T-cell (primary cell): ENCODE measurements at regions not wholly inside any gene's neighbourhood (a gene's known extent, or its start where the extent isn't known, plus 50 kb on each side); places are given as distances from the start of the nearest gene placed in this dataset.

Experiments
- ATAC-seq, 4 experiments: fragments of 200-7000 bp in 3 of 4; fragments of 150-1000 bp in 1 of 4; cut with Tn5 transposase; replicated peaks in 1 of 4; 1 replicate in 3 of 4; 2 replicates in 1 of 4; pipeline ENCODE4 v1.10.0; 2021; ENCODE audit warnings: moderate library complexity in 3 of 4, mild to moderate bottlenecking in 2 of 4, moderate number of reproducible peaks in 1 of 4
- CTCF ChIA-PET, 2 donors: fragments of 300-600 bp; sonication (Branson Sonifier 250); formaldehyde crosslinking; loops; one replicate each; lab custom pipeline; 2022; ENCODE audit warnings: antibody characterized with exemption in 2 of 2; lab: Charles Lee
- POLR2A ChIA-PET, 2 donors: fragments of 300-600 bp; sonication (Branson Sonifier 250); formaldehyde crosslinking; loops; one replicate each; lab custom pipeline; 2022; ENCODE audit warnings: antibody characterized with exemption in 2 of 2; lab: Charles Lee
- DNase-seq, 35 experiments: peaks; one replicate each; pipeline versions ENCODE4 v3.0.0 to v3.0.0-alpha.2; 2013 to 2023
- H3K27ac ChIP-seq: one replicate; pipeline ENCODE4 v1.5.1; 2013; ENCODE audit warnings: low read length
- H3K27me3 ChIP-seq, 2 experiments: replicated peaks in 1 of 2; 1 replicate in 1 of 2; 2 replicates in 1 of 2; pipeline versions ENCODE4 v1.6.1 to v1.7.0; 2013; ENCODE audit warnings: low read length in 1 of 2, mixed read lengths in 1 of 2; ENCODE audit not compliant: control insufficient read depth in 2 of 2, insufficient read depth in 2 of 2; ENCODE audit errors: extremely low read depth in 1 of 2
- H3K36me3 ChIP-seq, 2 donors: 1 replicate in 1 of 2; 2 replicates in 1 of 2; pipeline versions ENCODE4 v1.6.1 to v1.7.0; 2013; ENCODE audit warnings: low read length in 1 of 2; ENCODE audit not compliant: control insufficient read depth in 2 of 2, insufficient read depth in 1 of 2; ENCODE audit errors: extremely low read depth in 1 of 2
- H3K4me1 ChIP-seq, 2 experiments: 1 replicate in 1 of 2; 2 replicates in 1 of 2; pipeline versions ENCODE4 v1.6.1 to v1.7.0; 2013; ENCODE audit warnings: low read length in 2 of 2, mixed read lengths in 1 of 2; ENCODE audit not compliant: insufficient read depth in 2 of 2, control insufficient read depth in 1 of 2; ENCODE audit errors: extremely low read depth in 1 of 2
- H3K4me3 ChIP-seq, 2 donors: 1 replicate in 1 of 2; 2 replicates in 1 of 2; pipeline versions ENCODE4 v1.5.1 to v1.7.0; 2013; ENCODE audit warnings: mild to moderate bottlenecking in 2 of 2, low read length in 1 of 2, moderate library complexity in 1 of 2; ENCODE audit not compliant: control insufficient read depth in 1 of 2; ENCODE audit errors: extremely low read depth in 1 of 2
- H3K9me3 ChIP-seq: 2 replicates; pipeline ENCODE4 v1.7.0; 2013
- H3K27ac Mint-ChIP-seq, 2 donors: one replicate each; pipeline ENCODE4 v1.8.0; 2020 to 2021; ENCODE audit warnings: mild to moderate bottlenecking in 2 of 2, mixed read lengths in 2 of 2
- H3K27me3 Mint-ChIP-seq, 2 donors: one replicate each; pipeline ENCODE4 v1.8.0; 2021 to 2022; ENCODE audit warnings: mixed read lengths in 2 of 2
- H3K36me3 Mint-ChIP-seq: one replicate; pipeline ENCODE4 v1.8.0; 2021; ENCODE audit warnings: mixed read lengths
- H3K4me1 Mint-ChIP-seq, 3 donors: one replicate each; pipeline ENCODE4 v1.8.0; 2020 to 2022; ENCODE audit warnings: mixed read lengths in 3 of 3, mild to moderate bottlenecking in 1 of 3
- H3K4me3 Mint-ChIP-seq, 3 donors: one replicate each; pipeline ENCODE4 v1.8.0; 2020 to 2022; ENCODE audit warnings: mild to moderate bottlenecking in 3 of 3, mixed read lengths in 3 of 3, moderate library complexity in 3 of 3
- H3K9me3 Mint-ChIP-seq, 3 donors: one replicate each; pipeline ENCODE4 v1.8.0; 2020 to 2022; ENCODE audit warnings: mixed read lengths in 3 of 3
- WGBS: methylation state at CpG from one replicate; pipeline ENCODE4 v1.1.5; 2013; ENCODE audit warnings: missing lambda C conversion rate; ENCODE audit not compliant: insufficient coverage; 5-methylcytosine and 5-hydroxymethylcytosine counted together

- no peaks in the 10 kb centered on the region for H3K9me3 ChIP-seq
- no peak for ATAC-seq
- WGBS, result no CpG with 5 or more reads among the region's 2 CpGs
- no peak overlapping the region for H3K4me3 ChIP-seq
- Mint-ChIP-seq H3K36me3 (no peaks in the 10 kb centered on the region), H3K9me3 (peaks cover 5 to 14% (median 9%) of the 10 kb centered on the region in 3 donors), H3K27me3 (peaks cover 29 to 36% of the 10 kb centered on the region in 2 donors), H3K4me3 (no peak overlapping the region), H3K27ac (no peak overlapping the region), H3K4me1 (no peaks in the 10 kb centered on the region)
- CTCF ChIA-PET, result no interaction called here
- H3K36me3 ChIP-seq, result no peaks in the 10 kb centered on the region
- H3K4me1 ChIP-seq, result no peaks in the 10 kb centered on the region
- no peak overlapping the region for H3K27ac ChIP-seq
- no peak for DNase-seq
- POLR2A ChIA-PET, result no interaction called here
- H3K27me3 ChIP-seq, result peaks cover 0 to 15% of the 10 kb centered on the region in 2 experiments
Observed at GRCh38 chr11:120041625-120042024, 96.3 kb downstream of the TRIM29 start.

- POLR2A ChIA-PET, result no interaction called here
Observed at GRCh38 chr11:120040151-120040840, 97.6 kb downstream of the TRIM29 start.

DNA sequence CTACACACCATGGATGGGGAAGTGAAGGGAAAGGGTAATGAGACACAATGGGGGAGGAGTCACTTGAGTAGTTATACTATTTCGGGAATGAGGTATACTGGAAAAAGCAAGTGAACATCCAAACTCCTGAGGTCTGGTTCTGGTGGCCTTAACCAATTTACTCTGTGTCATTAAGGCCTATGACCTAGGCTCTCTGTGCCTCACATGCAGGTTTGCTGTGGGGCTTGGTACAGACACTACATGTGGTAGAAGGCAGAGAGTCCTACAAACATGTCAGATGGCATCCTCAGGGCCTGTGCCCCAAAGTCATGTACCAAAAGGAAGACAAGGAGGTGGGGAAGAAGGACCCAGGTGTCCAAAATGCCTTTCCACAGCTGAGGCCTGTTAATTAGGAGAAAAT, 98.9 kb downstream of the TRIM29 start:
- CTCF ChIA-PET, result no interaction called here
- H3K27ac Mint-ChIP-seq, result no peak overlapping the region

More at GRCh38 chr11:120040151-120040840, 97.6 kb downstream of the TRIM29 start:
- Mint-ChIP-seq H3K4me1 (no peaks in the 10 kb centered on the region), H3K9me3 (peaks cover 0 to 4% (median 0%) of the 10 kb centered on the region in 3 donors), H3K27me3 (peaks cover 29 to 39% of the 10 kb centered on the region in 2 donors), H3K4me3 (no peak overlapping the region), H3K27ac (no peak overlapping the region), H3K36me3 (no peaks in the 10 kb centered on the region)
- Histone ChIP-seq H3K36me3 (no peaks in the 10 kb centered on the region), H3K4me3 (no peak overlapping the region), H3K27me3 (peaks cover 0 to 15% of the 10 kb centered on the region in 2 experiments), H3K27ac (no peak overlapping the region), H3K4me1 (no peaks in the 10 kb centered on the region), H3K9me3 (no peaks in the 10 kb centered on the region)
- CTCF ChIA-PET, result no interaction called here
- ATAC-seq (no peak), DNase-seq (no peak)
- WGBS, result 68% methylated on average over 5 of the region's 6 CpGs

GRCh38 chr11:120037111-120037510, 100.8 kb downstream of the TRIM29 start:
- H3K36me3 ChIP-seq, result no peaks in the 10 kb centered on the region
- H3K4me3 ChIP-seq, result no peak overlapping the region
- POLR2A ChIA-PET, result no interaction called here
- Mint-ChIP-seq H3K36me3 (no peaks in the 10 kb centered on the region), H3K27me3 (peaks cover 22 to 32% of the 10 kb centered on the region in 2 donors), H3K4me3 (no peak overlapping the region), H3K9me3 (peaks cover 0 to 4% (median 0%) of the 10 kb centered on the region in 3 donors), H3K27ac (no peak overlapping the region), H3K4me1 (no peaks in the 10 kb centered on the region)
- H3K27me3 ChIP-seq, result peaks cover 0 to 18% of the 10 kb centered on the region in 2 experiments
- WGBS, result 91% methylated on average over 2 of the region's 3 CpGs
- DNase-seq (no peak), ATAC-seq (no peak)
- H3K27ac ChIP-seq, result no peak overlapping the region
- CTCF ChIA-PET, result no interaction called here
- H3K4me1 ChIP-seq, result no peaks in the 10 kb centered on the region
- H3K9me3 ChIP-seq, result no peaks in the 10 kb centered on the region

More for the DNA sequence above, 98.9 kb downstream of the TRIM29 start:
- Histone ChIP-seq H3K4me1 (no peaks in the 10 kb centered on the region), H3K9me3 (no peaks in the 10 kb centered on the region), H3K4me3 (no peak overlapping the region), H3K27ac (no peak overlapping the region), H3K36me3 (no peaks in the 10 kb centered on the region), H3K27me3 (peaks cover 0 to 17% of the 10 kb centered on the region in 2 experiments)
- Mint-ChIP-seq H3K4me3 (no peak overlapping the region), H3K9me3 (peaks cover 0 to 4% (median 0%) of the 10 kb centered on the region in 3 donors), H3K4me1 (no peaks in the 10 kb centered on the region), H3K27me3 (peaks cover 23 to 32% of the 10 kb centered on the region in 2 donors), H3K36me3 (no peaks in the 10 kb centered on the region)
- no peak for ATAC-seq
- POLR2A ChIA-PET, result no interaction called here
- WGBS, result no CpG with 5 or more reads among the region's 1 CpG
- DNase-seq, result no peak

GRCh38 chr11:120035756-120036155, 102.2 kb downstream of the TRIM29 start:
- Histone ChIP-seq H3K36me3 (no peaks in the 10 kb centered on the region), H3K9me3 (no peaks in the 10 kb centered on the region), H3K27me3 (peaks cover 0 to 26% of the 10 kb centered on the region in 2 experiments), H3K4me3 (no peak overlapping the region), H3K4me1 (no peaks in the 10 kb centered on the region), H3K27ac (no peak overlapping the region)
- H3K27ac Mint-ChIP-seq, result no peak overlapping the region
- H3K36me3 Mint-ChIP-seq, result no peaks in the 10 kb centered on the region
- no peaks in the 10 kb centered on the region for H3K4me1 Mint-ChIP-seq
- DNase-seq, result no peak
- H3K4me3 Mint-ChIP-seq, result no peak overlapping the region
- no peak for ATAC-seq
- POLR2A ChIA-PET, result no interaction called here
- 78% methylated on average over 2 of the region's 5 CpGs for WGBS
- H3K9me3 Mint-ChIP-seq, result peaks cover 0 to 4% (median 0%) of the 10 kb centered on the region in 3 donors
- H3K27me3 Mint-ChIP-seq, result peaks cover 24 to 28% of the 10 kb centered on the region in 2 donors
- CTCF ChIA-PET, result interaction anchor here in 1 of 2 donors (0.7 kb wide), 1 partner anchor 14 kb away, joined by 3 read pairs; no protein-coding TSS in a partner anchor

GRCh38 chr11:120034881-120035630, 102.9 kb downstream of the TRIM29 start:
- peaks cover 17 to 21% of the 10 kb centered on the region in 2 donors for H3K27me3 Mint-ChIP-seq
- Histone ChIP-seq H3K36me3 (no peaks in the 10 kb centered on the region), H3K9me3 (no peaks in the 10 kb centered on the region), H3K4me3 (no peak overlapping the region), H3K27me3 (peaks cover 0 to 19% of the 10 kb centered on the region in 2 experiments), H3K27ac (no peak overlapping the region), H3K4me1 (no peaks in the 10 kb centered on the region)
- H3K27ac Mint-ChIP-seq, result no peak overlapping the region
- CTCF ChIA-PET, result no interaction called here
- no peak overlapping the region for H3K4me3 Mint-ChIP-seq
- H3K36me3 Mint-ChIP-seq, result no peaks in the 10 kb centered on the region
- ATAC-seq (no peak), DNase-seq (no peak)
- POLR2A ChIA-PET, result no interaction called here
- 76% methylated on average over 5 of the region's 9 CpGs for WGBS
- H3K4me1 Mint-ChIP-seq, result no peaks in the 10 kb centered on the region
- H3K9me3 Mint-ChIP-seq, result peaks cover 0 to 4% (median 0%) of the 10 kb centered on the region in 3 donors
